ENCODE measurements at regions not wholly inside any gene's neighbourhood (a gene's known extent, or its start where the extent isn't known, plus 50 kb on each side); places are given as distances from the start of the nearest gene placed in this dataset.
"Not testable (repeated sequence)": the region's sequence is repeated elsewhere in the genome, so short reads cannot be mapped to it uniquely, and the experiment has no call there.

DNA sequence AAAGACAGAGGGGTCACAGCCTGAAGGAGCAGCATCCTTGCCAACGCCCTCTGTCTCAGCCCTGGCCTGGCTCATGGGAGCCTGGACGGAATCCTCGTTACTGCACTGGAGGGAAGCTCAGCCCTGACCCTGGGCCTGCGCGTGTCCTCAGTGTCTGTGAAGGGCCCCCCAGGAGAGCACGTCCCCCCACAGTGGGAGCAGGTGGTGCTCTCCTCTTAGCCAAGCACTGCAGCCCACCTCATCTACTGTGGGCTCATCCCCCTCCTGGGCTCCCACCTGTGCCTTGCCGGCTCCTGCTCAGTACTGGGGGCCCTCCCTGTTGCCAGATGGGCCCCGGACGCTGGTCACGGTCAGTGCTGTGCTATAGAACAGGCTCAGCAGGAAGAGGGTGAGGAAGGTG, 177.7 kb downstream of the TMEM121 start:
- DNase-seq (ENCODE audit: insufficient read length, low spot score); FAIRE-seq: not testable (repeated sequence)

DNA sequence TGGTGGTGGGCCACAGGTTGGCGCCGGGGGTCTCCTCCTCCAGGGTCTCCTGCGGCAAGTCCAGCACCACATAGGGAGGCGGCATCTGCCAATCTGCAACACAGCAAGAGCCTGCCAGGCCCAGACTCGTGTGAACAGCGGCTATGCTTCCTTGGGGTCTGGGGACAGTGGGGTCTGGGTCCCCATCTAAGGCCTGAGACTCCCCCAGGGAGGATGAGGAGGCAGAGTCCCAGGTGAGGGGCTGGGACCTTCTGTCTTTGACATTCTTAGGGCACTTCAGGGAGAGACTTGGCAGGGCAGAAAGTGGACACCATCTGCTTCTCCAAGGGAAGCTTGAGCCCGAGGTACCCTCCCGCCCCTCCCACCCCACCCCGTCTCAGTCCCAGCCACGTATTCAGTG, 178.1 kb downstream of the TMEM121 start:
- FAIRE-seq = not testable (repeated sequence)

DNA sequence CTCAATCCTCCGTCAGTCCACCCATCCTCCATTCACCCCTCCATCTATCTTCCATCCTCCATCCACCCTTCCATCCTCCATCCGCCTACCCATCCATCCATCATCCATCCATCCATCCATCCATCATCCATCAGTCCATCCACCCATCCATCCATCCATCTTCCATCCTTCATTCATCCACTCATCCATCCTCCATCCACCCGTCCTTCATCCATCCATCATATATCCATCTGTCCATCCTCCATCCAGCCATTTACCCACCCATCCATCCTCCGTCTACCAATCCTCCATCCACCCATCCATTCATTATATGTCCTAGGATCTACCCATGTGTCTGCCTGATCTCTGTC, 179.1 kb downstream of the TMEM121 start:
- FAIRE-seq = not testable (repeated sequence)

More for the DNA sequence above, 178.1 kb downstream of the TMEM121 start:
- DNase-seq (ENCODE audit: insufficient read length, low spot score) = not testable (repeated sequence)

DNA sequence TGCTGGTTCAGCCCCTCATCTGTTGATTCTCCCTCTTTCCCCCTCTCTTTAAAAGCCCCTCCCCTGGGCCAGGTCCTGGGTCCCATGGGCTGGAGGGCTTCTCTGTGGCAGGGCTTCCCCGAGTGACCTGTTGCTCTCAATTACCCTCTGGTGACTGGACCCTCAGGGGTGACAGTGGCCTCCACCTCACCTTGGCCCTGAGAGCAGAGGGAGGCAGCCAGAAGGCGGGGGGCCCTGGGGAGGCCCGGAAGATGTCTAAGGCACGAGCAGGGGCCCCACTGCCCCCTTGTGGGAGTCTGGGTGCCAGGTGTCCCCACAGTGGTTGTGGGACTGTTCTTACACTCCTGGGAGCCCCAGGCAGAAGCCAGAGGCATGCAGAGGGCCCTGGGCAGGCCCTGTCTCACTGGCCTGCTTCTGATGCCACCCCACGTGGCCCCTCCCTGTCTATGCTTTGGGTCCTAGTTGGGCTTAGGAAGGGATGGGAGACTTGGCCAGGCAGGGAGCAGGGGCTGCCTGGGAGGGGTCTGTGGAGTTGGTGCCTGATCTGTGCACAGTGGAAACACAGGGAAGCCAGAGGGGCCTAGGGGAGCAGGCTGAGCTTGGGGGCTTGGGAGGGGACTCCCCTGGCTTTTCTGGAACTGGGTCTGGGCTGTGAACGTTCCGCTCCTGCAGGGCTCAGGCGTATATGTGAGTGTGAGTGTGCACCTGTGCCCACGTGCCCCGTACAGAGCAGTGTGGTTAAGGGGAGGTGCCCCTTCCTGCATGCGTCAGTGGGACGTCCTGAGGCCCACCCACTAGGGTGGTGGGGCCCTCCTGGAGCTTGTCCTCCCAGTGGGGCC, 179.7 kb downstream of the TMEM121 start:
- DNase-seq (ENCODE audit: insufficient read length, low spot score); FAIRE-seq: not testable (repeated sequence)

More for the DNA sequence above, 179.1 kb downstream of the TMEM121 start:
- DNase-seq (ENCODE audit: insufficient read length, low spot score) = not testable (repeated sequence)

DNA sequence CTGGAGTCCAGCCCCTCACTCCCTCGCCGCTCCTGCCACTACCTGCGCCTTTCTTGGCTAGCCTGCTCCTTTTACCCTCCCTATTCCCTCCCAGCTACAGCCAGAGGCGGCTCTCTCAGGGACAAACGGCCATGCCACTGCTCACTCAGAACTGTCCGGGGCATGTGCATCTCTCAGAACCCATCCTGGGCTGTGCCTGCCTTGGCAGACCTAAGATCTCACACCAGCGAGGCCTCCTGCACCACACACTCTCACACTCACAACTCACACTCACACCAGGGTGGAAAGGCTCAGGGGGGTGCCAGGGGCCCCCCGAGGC, 180.3 kb downstream of the TMEM121 start:
- not testable (repeated sequence) for FAIRE-seq; DNase-seq (ENCODE audit: insufficient read length, low spot score)

DNA sequence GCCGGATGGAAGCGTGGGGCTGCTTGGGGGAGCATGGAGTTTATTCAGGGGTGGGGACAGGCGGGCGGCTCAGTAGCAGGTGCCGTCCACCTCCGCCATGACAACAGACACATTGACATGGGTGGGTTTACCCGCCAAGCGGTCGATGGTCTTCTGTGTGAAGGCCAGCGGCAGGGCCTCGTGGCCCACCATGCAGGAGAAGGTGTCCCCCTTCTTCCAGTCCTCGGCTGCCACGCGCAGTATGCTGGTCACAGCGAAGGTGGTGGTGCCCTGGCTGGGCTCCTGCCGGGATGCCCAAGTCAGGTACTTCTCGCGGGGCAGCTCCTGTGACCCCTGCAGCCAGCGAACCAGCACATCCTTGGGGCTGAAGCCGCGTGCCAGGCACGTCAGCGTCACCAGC, 180.7 kb downstream of the TMEM121 start:
- DNase-seq (ENCODE audit: insufficient read length, low spot score) = not testable (repeated sequence)
- peak; percentile 9 for FAIRE-seq

DNA sequence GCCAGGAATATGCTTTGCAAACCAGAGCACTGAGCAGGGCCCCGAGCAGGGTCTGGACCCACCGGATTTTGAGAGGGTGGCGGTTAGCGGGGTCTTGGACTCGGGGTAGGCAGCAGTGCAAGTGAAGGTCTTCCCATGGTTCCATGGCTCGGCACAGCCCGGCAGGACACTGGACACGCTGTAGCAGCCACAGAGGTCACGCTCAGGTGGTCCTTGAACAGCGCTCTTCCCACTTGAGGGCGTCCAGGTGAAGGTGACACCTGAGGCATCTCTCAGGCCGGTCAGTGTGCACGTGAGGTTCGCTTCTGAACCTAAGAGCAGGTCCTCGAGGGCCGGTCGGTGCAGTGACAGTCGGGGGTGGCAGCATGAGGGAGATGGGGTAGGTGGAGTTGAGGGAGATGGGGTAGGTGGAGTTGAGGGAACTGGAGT, 181.4 kb downstream of the TMEM121 start:
- not testable (repeated sequence) for DNase-seq (ENCODE audit: insufficient read length, low spot score); FAIRE-seq

DNA sequence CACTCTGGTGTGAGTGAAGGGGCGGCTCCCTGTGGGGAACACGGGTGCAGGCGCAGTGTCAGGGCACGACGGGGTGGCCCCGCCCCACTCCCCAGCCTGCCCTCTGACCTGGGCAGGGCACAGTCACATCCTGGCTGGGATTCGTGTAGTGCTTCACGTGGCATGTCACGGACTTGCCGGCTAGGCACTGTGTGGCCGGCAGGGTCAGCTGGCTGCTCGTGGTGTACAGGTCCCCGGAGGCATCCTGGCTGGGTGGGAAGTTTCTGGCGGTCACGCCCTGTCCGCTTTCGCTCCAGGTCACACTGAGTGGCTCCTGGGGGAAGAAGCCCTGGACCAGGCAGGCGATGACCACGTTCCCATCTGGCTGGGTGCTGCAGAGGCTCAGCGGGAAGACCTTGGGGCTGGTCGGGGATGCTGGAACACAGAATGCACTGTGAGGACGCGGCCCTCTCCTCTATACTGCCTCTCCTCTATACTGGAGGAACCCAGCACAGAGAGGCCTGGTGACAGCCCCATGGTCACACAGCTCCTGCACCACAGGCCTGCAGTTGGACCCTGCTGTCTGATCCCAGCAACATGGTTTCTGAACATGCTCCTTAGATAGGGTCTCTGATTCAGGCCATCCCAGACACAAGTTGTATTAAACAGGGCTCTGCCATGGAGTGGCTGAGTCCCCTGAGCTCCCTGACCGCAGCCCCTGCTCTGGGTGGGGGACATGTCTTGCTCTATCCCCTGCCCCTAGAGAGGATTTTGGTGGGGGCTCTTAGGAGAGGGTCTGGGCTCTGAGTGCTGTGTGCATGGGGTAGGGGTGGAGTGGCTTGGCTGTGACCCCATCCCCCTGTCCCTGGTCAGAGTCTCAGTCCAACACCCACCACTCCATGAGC, 182.1 kb downstream of the TMEM121 start:
- FAIRE-seq = peak; percentile 20
- DNase-seq (ENCODE audit: insufficient read length, low spot score) = not testable (repeated sequence)

DNA sequence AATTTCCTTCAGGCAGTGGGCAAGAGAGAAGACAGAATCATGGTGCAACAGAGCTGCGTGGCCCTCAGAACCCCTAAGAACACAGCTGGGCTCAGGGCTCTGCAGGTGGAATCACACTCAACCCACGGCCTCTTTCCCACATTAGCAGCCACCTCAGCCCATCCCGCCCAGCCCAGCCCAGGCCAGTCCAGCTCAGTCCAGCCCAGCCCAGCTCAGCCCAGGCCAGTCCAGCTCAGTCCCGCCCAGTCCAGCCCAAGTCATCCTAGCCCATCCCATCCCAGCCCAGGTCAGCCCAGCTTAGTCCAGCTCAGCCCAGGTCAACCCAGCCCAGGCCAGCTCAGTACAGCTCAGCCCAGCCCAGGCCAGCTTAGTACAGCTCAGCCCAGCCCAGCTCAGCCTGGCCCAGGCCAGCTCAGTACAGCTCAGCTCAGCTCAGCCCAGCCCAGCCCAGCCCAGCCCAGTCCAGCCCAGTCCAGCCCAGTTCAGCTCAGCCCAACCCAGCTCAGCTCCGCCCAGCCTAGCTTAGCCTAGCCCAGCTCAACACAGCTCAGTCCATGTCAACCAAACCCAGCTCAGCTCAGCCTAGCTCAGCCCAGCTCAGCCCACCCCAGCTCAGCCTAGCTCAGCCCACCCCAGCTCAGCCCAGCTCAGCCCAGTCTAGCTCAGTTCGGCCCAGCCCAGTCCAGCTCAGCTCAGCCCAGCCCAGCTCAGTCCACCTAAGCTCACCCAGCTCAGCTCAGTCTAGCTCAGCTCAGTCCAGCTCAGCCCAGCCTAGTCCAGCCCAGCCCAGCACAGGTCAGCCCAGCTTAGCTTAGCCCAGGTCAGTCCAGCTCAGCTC, 183.1 kb downstream of the TMEM121 start:
- peak; percentile 26 for FAIRE-seq
- no peak for DNase-seq (ENCODE audit: insufficient read length, low spot score)

DNA sequence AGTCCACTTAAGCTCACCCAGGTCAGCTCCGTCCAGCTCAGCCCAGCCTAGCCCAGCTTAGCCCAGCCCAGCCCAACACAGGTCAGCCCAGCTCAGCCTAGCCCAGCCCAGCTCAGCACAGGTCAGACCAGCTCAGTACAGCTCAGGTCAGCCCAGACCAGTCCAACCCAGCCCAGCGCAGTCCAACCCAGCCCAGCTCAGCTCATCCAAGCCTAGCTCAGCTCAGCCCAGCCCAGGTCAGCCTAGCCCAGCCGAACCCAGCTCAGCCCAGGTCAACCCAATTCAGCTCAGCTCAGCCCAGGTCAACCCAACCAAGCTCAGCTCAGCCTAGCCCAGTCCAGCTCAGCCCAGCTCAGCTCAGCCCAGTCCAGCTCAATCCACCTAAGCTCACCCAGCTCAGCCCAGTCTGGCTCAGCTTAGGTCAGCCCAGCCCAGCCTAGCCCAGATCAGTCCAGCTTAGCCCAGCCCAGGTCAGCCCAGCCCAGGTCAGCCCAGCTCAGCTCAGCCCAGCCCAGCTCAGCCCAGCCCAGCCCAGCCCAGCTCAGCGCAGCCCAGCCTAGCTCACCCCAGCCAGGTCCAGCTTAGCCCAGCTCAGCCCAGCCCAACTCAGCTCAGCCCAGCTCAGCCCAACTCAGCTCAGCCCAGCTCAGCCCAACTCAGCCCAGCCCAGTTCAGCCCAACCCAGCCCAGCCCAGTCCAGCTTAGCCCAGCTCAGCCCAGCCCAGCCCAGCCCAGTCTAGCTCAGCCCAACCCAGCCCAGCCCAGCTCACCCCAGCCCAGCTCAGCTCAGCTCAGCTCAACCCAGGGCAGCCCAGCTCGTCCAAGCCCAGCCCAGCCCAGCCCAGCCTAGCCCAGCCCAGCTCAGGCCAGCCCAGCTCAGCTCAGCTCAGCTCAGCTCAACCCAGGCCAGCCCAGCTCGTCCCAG, 184.0 kb downstream of the TMEM121 start:
- DNase-seq (ENCODE audit: insufficient read length, low spot score) = no peak
- FAIRE-seq = no peak

DNA sequence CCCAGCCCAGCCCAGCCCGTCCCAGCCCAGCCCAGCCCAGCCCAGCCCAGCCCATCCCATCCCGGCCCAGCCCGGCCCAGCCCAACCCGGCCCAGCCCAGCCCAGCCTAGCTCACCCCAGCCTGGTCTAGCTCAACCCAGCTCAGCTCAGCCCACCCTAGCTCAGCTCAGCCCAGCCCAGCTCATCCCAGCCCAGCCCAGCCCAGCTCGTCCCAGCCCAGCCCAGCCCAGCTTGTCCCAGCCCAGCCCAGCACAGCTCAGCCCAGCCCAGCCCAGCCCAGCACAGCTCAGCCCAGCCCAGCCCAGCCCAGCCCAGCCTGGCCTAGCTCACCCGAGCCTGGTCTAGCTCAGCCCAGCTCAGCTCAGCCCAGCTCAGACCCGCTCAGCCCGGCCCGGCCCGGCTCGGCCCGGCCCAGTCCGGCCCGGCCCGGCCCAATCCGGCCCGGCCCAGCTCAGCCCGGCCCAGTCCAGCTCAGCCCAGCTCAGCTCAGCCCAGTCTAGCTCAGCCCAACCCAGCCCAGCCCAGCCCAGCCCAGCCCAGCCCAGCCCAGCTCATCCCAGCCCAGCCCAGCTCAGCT, 184.7 kb downstream of the TMEM121 start:
- DNase-seq (ENCODE audit: insufficient read length, low spot score) = no peak
- FAIRE-seq = no peak

DNA sequence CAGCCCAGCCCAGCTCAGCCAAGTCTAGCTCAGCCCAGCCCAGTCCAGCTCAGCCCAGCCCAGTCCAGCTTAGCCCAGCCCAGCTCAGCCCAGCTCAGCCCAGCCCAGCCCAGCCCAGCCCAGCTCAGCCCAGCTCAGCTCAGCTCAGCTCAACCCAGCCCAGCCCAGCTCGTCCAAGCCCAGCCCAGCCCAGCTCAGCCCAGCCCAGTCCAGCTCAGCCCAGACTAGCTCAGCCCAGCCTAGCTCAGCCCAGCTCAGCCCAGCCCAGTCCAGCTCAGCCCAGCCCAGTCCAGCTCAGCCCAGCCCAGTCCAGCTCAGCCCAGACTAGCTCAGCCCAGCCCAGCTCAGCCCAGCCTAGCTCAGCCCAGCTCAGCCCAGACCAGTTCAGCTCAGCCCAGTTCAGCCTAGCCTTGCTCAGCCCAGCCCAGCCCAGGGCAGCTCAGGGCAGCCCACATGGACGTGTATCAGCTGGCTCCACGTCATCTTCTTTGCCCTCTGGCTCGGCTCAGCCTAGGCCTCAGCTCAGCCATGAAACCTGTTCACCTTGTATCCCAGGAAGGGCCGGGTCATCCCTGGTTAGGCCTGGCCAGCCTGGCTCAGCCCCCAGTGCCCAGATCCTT, 185.6 kb downstream of the TMEM121 start:
- FAIRE-seq = peak; percentile 42
- no peak for DNase-seq (ENCODE audit: insufficient read length, low spot score)

DNA sequence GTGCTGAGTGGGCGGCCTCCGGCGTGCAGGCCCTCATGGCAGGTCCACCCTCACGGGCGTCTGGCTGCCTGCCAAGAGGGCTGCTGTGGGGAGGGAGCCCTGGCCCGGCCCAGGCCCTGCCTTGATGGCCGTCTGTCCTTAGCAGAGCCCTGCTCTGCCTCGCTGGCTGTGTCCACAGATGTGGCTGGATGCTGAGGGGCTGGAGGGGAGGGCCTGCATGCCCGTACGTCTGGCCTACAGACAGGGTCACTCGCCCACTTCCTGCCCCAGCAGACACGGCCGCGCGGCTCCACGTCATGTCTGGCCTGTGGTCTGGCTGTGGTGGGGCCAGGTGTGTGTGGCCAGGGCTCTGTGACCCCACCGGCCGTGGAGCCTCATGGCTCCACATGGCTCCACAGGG, 186.3 kb downstream of the TMEM121 start:
- not testable (repeated sequence) for FAIRE-seq

DNA sequence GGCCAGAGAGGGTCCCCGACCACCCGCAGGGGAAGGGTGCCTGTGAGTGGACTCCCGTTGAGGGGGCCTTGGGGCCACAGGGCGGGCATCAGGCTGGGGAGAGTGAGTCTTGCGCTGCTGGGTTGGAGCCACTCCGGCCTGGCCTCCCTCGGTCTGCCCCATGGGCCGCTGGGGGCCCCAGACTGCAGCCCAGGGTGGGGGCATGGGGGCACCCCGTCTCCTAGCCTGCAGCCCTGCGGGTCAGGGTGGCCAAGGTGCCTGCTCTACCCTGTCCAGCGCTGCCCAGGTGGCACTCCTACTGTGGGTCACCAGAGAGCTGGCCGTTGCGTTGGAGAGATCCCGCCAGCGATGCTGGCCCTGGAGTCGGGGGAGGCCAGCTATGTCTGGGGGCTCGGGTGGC, 186.8 kb downstream of the TMEM121 start:
- FAIRE-seq = not testable (repeated sequence)

More for the DNA sequence above, 186.3 kb downstream of the TMEM121 start:
- not testable (repeated sequence) for DNase-seq (ENCODE audit: insufficient read length, low spot score)

DNA sequence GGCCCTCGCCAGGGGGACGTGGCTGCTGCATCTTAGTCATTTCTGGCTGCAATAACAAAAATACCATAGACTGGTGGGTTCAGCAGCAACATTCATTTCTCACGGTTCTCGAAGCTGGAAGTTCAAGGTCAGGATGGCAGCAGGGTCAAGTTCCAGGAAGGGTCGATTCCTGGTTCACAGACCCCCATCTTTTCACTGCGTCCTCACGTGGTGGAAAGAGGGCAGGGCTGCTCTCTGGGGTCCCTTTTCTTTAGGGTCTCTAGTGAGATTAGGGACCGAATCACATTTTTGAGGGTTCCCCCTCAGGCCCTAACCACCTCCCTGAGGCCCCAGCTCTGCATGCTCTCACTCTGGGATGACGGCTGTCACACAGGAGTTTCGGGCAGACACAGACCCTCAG, 187.5 kb downstream of the TMEM121 start:
- not testable (repeated sequence) for DNase-seq (ENCODE audit: insufficient read length, low spot score); FAIRE-seq

More for the DNA sequence above, 186.8 kb downstream of the TMEM121 start:
- not testable (repeated sequence) for DNase-seq (ENCODE audit: insufficient read length, low spot score)

DNA sequence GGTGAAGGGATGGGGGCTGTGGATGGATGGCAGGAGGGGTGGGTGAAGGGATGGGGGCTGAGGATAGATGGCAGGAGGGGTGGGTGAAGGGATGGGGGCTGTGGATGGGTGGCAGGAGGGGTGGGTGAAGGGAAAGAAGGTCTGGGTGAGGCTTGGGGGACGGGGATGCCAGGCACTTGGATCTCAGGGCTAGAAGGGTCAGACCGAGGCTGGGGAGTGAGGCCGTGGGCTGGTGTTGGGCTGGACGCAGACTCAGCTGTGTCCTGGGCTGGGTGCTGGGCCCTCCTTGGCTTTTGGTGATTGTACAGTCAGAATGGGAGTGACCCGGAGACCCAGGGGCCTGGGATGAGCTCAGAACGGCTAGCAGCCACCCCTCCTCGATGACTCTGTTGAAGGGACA, 192.4 kb downstream of the TMEM121 start:
- DNase-seq (ENCODE audit: insufficient read length, low spot score); FAIRE-seq: not testable (repeated sequence)

DNA sequence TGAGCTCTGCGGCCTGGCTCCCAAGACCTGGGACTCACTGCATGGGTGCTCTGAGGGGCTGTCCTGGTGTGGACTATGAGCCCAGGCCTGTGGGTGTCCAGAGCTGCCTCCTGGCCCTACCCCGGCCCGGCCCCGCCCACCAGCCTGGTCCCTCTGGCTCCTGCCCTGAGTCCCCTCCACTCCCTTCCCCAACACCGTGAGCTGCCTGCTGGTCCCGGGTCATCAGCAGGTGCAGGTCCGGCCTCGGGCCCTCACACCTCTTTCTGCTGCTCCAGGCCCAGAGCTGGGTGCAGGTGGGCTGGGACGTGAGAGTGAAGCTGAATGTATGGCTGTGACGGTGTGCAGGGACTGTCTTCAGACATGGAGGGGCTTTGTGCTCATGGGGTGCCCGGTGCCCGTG, 193.7 kb downstream of the TMEM121 start:
- not testable (repeated sequence) for DNase-seq (ENCODE audit: insufficient read length, low spot score); FAIRE-seq

DNA sequence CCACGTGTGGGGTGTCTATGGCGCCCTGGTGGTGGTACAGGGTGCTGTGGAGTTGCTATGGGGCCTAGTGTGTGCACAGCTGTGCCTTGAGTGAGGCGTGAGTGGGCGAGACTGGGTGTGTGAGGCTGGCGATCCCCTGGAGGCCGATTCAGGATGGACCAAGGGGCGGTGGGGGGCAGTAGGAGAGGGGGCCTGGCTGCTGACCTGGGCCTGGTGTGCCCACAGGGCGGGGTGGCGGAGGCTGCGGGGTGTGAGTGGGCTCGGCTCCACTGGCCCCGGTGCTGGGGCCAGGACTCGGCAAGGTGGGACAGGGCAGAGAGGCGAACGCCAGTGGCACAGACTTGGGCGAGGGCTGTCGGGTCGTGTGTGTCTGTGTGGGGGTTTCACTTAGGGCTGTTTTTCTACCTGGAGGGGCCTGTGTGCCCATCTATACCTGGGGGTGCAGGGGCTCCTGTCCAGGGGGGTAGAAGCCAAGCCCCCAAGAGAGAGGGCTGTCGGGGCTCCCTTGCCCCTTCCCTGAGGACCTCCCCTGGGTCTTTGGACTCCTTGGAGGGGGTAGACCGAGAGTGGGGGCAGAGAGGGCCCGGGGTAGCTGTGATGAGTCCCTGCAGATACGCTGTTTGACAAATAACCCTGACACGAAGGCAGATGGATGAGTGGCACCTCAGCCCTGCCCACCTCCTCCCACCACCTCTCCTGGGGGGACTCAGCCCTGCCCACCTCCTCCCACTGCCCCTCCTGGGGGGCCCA, 194.6 kb downstream of the TMEM121 start:
- not testable (repeated sequence) for DNase-seq (ENCODE audit: insufficient read length, low spot score); FAIRE-seq
